GM06990 (cell line): ENCODE measurements at regions not wholly inside any gene's neighbourhood (a gene's known extent, or its start where the extent isn't known, plus 50 kb on each side); places are given as distances from the start of the nearest gene placed in this dataset.

Source experiments
- DNase-seq: peaks from one replicate; pipeline ENCODE4 v3.0.0-alpha.2; 2011; ENCODE audit not compliant: insufficient read length; ENCODE audit errors: extremely low read depth
- H3K27me3 ChIP-seq: replicated peaks from 2 replicates; pipeline ENCODE4 v1.6.0; 2011; ENCODE audit warnings: low read length; ENCODE audit not compliant: control insufficient read depth, insufficient read depth
- H3K36me3 ChIP-seq: 2 replicates; pipeline ENCODE4 v1.5.1; 2011; ENCODE audit warnings: low read length; ENCODE audit not compliant: control insufficient read depth, insufficient read depth
- H3K4me3 ChIP-seq: replicated peaks from 2 replicates; pipeline ENCODE4 v1.5.1; 2011; ENCODE audit warnings: low read depth, mild to moderate bottlenecking, control low read depth, low read length
- CTCF ChIP-seq: IDR thresholded peaks from 2 replicates; pipeline ENCODE4 v1.5.1; 2011; ENCODE audit warnings: low read length, control low read depth, mild to moderate bottlenecking, inconsistent platforms; ENCODE audit not compliant: insufficient read depth, poor library complexity, severe bottlenecking

GRCh38 chr11:21810650-21811049, 382.2 kb upstream of the ANO5 start:
- H3K36me3 ChIP-seq: no peaks in the 10 kb centered on the region
- no peak for TF ChIP-seq CTCF
- H3K27me3 ChIP-seq: no peaks in the 10 kb centered on the region
- no peak for DNase-seq
- no peak overlapping the region for H3K4me3 ChIP-seq

GRCh38 chr11:21811572-21811971, 381.3 kb upstream of the ANO5 start:
- no peak for DNase-seq
- TF ChIP-seq CTCF: no peak
- H3K36me3 ChIP-seq: no peaks in the 10 kb centered on the region
- no peak overlapping the region for H3K4me3 ChIP-seq
- H3K27me3 ChIP-seq: no peaks in the 10 kb centered on the region

- Histone ChIP-seq H3K4me3 (no peak overlapping the region), H3K27me3 (no peaks in the 10 kb centered on the region), H3K36me3 (no peaks in the 10 kb centered on the region)
- no peak for DNase-seq
- TF ChIP-seq CTCF: no peak
These were observed 378.7 kb upstream of the ANO5 start for GRCh38 chr11:21814169-21814568.

GRCh38 chr11:21817696-21818095, 375.2 kb upstream of the ANO5 start:
- no peaks in the 10 kb centered on the region for H3K36me3 ChIP-seq
- no peak for TF ChIP-seq CTCF
- H3K4me3 ChIP-seq: no peak overlapping the region
- H3K27me3 ChIP-seq: no peaks in the 10 kb centered on the region
- no peak for DNase-seq

- Histone ChIP-seq H3K36me3 (no peaks in the 10 kb centered on the region), H3K27me3 (no peaks in the 10 kb centered on the region), H3K4me3 (no peak overlapping the region)
- DNase-seq: no peak
- TF ChIP-seq CTCF: no peak
These were observed 372.7 kb upstream of the ANO5 start for GRCh38 chr11:21820176-21820575.

- no peak for TF ChIP-seq CTCF
- Histone ChIP-seq H3K4me3 (no peak overlapping the region), H3K27me3 (no peaks in the 10 kb centered on the region), H3K36me3 (no peaks in the 10 kb centered on the region)
- DNase-seq: no peak
These were observed 367.8 kb upstream of the ANO5 start for GRCh38 chr11:21825127-21825526.
